ENCODE measurements at regions not wholly inside any gene's neighbourhood (a gene's known extent, or its start where the extent isn't known, plus 50 kb on each side); places are given as distances from the start of the nearest gene placed in this dataset.

DNA sequence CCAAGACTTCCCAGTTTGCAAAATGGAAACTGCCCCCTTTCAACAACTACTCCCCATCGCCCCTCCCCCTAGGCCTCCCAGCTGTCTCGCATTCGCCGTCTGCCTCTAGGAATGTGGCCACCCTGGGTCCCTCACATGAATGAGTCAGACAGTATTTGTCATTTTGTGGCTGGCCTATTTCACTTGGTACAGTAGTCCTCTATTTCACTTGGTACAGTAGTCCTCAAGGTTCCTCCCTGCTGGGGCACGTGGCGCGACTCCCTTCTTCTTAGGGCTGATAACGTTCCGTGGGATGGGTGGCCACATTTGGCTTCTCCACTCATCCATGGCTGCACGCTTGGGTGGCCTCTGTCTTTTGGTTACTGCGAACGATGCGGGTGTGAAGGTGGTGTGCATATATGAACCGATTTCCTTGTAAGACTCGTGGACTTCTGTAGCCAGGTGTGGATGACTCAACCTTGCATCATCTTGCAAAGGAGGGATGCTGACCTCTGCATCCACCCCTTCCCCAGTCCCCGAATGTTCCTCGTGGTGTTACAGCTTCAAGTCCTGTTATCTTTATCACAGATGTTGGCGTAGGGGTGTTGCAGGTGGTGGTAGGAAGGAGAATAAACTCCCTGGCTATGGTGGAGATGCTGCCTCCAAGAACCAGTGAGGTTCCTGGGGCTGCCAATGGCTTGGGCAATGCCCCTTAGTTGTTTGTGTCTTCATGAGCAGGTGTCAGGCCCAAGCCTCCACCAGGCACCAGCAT lies 112.1 kb upstream of the SOX1 start:
- H3K27ac ChIP-seq, result no peak overlapping the region
- peak in 1 of 4 donors; percentile 35 for DNase-seq
- H3K27me3 ChIP-seq, result peaks cover 0 to 34% of the 10 kb centered on the region in 2 donors
- intact Hi-C loops (cut with DNase I), result no loop called here
- H3K4me3 ChIP-seq, result no peak overlapping the region
- TF ChIP-seq, protein P1, sequence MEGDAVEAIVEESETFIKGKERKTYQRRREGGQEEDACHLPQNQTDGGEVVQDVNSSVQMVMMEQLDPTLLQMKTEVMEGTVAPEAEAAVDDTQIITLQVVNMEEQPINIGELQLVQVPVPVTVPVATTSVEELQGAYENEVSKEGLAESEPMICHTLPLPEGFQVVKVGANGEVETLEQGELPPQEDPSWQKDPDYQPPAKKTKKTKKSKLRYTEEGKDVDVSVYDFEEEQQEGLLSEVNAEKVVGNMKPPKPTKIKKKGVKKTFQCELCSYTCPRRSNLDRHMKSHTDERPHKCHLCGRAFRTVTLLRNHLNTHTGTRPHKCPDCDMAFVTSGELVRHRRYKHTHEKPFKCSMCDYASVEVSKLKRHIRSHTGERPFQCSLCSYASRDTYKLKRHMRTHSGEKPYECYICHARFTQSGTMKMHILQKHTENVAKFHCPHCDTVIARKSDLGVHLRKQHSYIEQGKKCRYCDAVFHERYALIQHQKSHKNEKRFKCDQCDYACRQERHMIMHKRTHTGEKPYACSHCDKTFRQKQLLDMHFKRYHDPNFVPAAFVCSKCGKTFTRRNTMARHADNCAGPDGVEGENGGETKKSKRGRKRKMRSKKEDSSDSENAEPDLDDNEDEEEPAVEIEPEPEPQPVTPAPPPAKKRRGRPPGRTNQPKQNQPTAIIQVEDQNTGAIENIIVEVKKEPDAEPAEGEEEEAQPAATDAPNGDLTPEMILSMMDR (IDR thresholded peaks at IDR 0.05), result no peak
- no peak for ATAC-seq
- H3K9me3 ChIP-seq, result peaks cover 0 to 26% of the 10 kb centered on the region in 2 donors
- no peaks in the 10 kb centered on the region for H3K36me3 ChIP-seq
- no peaks in the 10 kb centered on the region for H3K4me1 ChIP-seq

DNA sequence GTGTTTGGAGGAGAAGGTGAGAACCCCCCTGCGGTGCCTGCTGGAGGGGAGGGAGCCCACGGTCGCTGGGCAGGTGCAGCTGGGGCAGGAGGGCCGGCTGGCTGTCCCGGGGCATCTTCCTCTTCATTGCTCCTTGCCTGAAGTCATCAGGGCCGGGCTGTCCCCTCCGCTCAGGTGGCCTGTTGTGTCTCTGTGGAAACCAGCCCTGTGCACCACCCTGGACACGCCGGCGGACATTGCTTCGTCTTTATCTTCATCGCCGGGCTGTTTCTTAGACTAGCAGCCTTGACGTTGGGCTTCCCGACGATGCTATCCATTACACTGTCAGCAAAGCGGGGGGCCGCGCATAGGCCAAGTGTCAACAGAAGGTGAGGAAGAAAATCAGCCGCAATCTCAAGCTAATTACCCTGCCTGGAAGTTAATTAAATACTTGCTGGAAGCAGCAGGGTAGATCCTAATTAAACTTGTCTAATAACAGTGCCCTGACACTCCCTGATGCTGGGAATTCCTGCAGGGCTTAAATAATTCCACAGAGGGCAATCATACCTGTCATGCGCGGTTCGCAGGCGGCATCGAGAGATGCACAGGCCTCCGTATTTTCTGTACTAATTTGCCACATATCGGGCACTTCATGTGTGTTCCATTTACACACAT lies 111.4 kb upstream of the SOX1 start:
- Histone ChIP-seq H3K4me1 (no peaks in the 10 kb centered on the region), H3K4me3 (no peak overlapping the region), H3K9me3 (peaks cover 0 to 19% of the 10 kb centered on the region in 2 donors), H3K27me3 (peaks cover 0 to 34% of the 10 kb centered on the region in 2 donors), H3K36me3 (no peaks in the 10 kb centered on the region), H3K27ac (no peak overlapping the region)
- intact Hi-C loops (cut with DNase I), result no loop called here
- DNase-seq (no peak), ATAC-seq (no peak)
- TF ChIP-seq, protein P1 (IDR thresholded peaks at IDR 0.05), result no peak

DNA sequence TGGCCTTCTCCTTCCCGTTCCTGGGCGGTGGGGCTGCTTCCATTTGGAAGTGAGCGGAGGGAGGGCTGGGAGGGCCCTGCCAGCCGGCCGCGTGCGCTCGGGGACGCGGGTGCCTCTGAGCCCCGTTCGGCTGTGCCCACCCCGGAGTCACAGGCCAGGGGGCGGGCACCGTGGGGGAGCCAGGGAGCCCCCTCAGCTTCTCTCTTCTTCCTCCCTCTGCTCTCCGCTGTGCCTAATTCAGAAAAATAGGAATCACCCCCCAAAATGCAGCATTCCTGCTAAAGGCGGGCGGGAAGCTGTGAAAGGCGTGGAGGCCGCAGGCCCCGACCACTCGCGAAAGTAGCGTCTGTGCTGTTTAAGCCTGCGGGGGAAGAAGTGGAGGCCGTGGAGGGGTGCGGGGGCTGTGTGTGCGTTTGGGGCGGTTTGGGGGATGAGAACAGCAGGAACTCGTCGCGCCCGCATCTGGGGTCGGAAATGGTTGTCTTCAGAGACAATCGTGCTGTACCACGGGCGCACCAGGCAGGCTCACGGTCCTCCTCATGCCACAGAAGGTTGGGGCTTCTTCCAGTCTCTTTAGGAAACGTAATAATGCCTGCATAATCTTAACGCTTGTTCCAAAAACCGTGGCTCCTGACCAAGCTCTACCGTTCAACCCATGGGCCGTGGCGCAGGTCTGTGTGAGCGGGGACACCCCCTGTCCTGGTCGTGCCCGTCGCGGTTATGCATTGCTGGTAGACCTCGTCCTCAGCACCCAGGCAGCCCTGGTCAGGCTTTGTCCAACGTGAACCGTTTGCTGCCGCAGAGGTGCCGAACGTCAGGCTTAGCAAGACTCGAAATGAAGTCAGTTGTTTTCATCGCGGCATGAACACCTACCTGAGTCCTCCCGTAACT lies 110.4 kb upstream of the SOX1 start:
- intact Hi-C loops (cut with DNase I), result no loop called here
- Histone ChIP-seq H3K27ac (no peak overlapping the region), H3K36me3 (no peaks in the 10 kb centered on the region), H3K27me3 (peaks cover 0 to 34% of the 10 kb centered on the region in 2 donors), H3K4me3 (no peak overlapping the region), H3K9me3 (peaks cover 0 to 10% of the 10 kb centered on the region in 2 donors), H3K4me1 (no peaks in the 10 kb centered on the region)
- TF ChIP-seq, protein P1 (IDR thresholded peaks at IDR 0.05), result no peak
- no peak for ATAC-seq
- no peak for DNase-seq

DNA sequence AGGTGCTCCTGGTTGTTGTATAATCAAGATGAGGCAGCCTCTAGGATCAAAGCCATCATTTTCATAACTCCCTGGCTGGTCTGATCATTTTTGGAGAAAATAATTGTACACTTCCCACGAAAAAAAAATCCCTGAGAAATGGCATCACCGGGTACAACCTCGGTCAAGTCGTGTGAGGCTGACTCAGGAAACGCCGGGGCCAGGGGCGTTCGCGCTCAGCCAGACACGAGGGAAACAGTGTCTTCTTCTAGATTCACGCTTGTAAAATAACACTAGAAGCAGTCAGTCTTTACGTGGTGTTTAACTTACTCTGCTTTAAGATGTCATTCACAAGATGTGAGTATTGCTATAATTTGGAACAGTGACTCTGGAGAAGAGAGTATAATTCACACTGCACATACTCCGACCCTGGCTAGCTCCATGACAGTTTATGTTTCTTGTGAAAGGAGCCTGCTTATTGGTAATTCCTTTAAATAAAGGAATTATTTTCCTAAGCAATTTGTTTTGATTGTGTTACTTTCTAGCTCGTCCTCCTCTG lies 109.0 kb upstream of the SOX1 start:
- TF ChIP-seq, protein P1 (IDR thresholded peaks at IDR 0.05), result no peak
- intact Hi-C loops (cut with DNase I), result no loop called here
- DNase-seq, result no peak

More for the DNA sequence above, 109.0 kb upstream of the SOX1 start:
- no peak for ATAC-seq
- H3K9me3 ChIP-seq, result peaks cover 0 to 4% of the 10 kb centered on the region in 2 donors
- H3K4me1 ChIP-seq, result no peaks in the 10 kb centered on the region
- peaks cover 0 to 31% of the 10 kb centered on the region in 2 donors for H3K27me3 ChIP-seq
- no peak overlapping the region for H3K4me3 ChIP-seq
- no peaks in the 10 kb centered on the region for H3K36me3 ChIP-seq
- H3K27ac ChIP-seq, result no peak overlapping the region
